Chondrocyte (in vitro differentiated cells): ENCODE measurements at regions not wholly inside any gene's neighbourhood (a gene's known extent, or its start where the extent isn't known, plus 50 kb on each side); places are given as distances from the start of the nearest gene placed in this dataset.

ENCODE experiments used
- DNase-seq: peaks from one replicate; pipeline ENCODE4 v3.0.0; 2021; ENCODE audit warnings: mixed read lengths, low spot score
- H3K27ac Mint-ChIP-seq: one replicate; pipeline ENCODE4 v1.8.0; 2021; ENCODE audit warnings: mild to moderate bottlenecking, moderate library complexity, mixed read lengths; ENCODE audit not compliant: unreplicated experiment
- H3K27me3 Mint-ChIP-seq: 2 replicates; pipeline ENCODE4 v1.8.0; 2021; ENCODE audit warnings: low read depth, mixed read lengths
- H3K36me3 Mint-ChIP-seq: 2 replicates; pipeline ENCODE4 v1.8.0; 2021; ENCODE audit warnings: low read depth, mixed read lengths
- H3K4me1 Mint-ChIP-seq: 2 replicates; pipeline ENCODE4 v1.8.0; 2021; ENCODE audit warnings: low read depth, mild to moderate bottlenecking, mixed read lengths
- H3K4me3 Mint-ChIP-seq: one replicate; pipeline ENCODE4 v1.8.0; 2021; ENCODE audit warnings: mild to moderate bottlenecking, moderate library complexity, mixed read lengths; ENCODE audit not compliant: unreplicated experiment
- H3K9me3 Mint-ChIP-seq: 2 replicates; pipeline ENCODE4 v1.8.0; 2021; ENCODE audit warnings: low read depth, mixed read lengths
- CTCF ChIP-seq: fragments of 200-600 bp; sonication (generic); IDR thresholded peaks from 2 replicates; pipeline ENCODE4 v1.5.0; 2021; ENCODE audit warnings: antibody characterized with exemption, mild to moderate bottlenecking, moderate library complexity

GRCh38 chr18:78736015-78736690 lies 243.5 kb upstream of the SALL3 start:
- no peak for DNase-seq

GRCh38 chr18:78737006-78737915 lies 242.4 kb upstream of the SALL3 start:
- no peak for TF ChIP-seq CTCF
- H3K36me3 Mint-ChIP-seq = no peaks in the 10 kb centered on the region
- no peak for DNase-seq
- H3K4me3 Mint-ChIP-seq = no peak overlapping the region
- no peaks in the 10 kb centered on the region for H3K9me3 Mint-ChIP-seq
- H3K4me1 Mint-ChIP-seq = no peaks in the 10 kb centered on the region
- no peak overlapping the region for H3K27ac Mint-ChIP-seq
- H3K27me3 Mint-ChIP-seq = peaks cover 5% of the 10 kb centered on the region

More at GRCh38 chr18:78736015-78736690, 243.5 kb upstream of the SALL3 start:
- Mint-ChIP-seq H3K9me3 (no peaks in the 10 kb centered on the region), H3K27me3 (peaks cover 3% of the 10 kb centered on the region), H3K36me3 (no peaks in the 10 kb centered on the region), H3K27ac (no peak overlapping the region), H3K4me3 (no peak overlapping the region), H3K4me1 (no peaks in the 10 kb centered on the region)
- TF ChIP-seq CTCF = no peak

- Mint-ChIP-seq H3K27ac (no peak overlapping the region), H3K9me3 (no peaks in the 10 kb centered on the region), H3K27me3 (peaks cover 5% of the 10 kb centered on the region), H3K4me1 (no peaks in the 10 kb centered on the region), H3K36me3 (no peaks in the 10 kb centered on the region), H3K4me3 (no peak overlapping the region)
- no peak for TF ChIP-seq CTCF
- no peak for DNase-seq
Observed at GRCh38 chr18:78738076-78738690, 241.4 kb upstream of the SALL3 start.

GRCh38 chr18:78739115-78739514 lies 240.5 kb upstream of the SALL3 start:
- no peak for DNase-seq
- TF ChIP-seq CTCF = no peak
- H3K27ac Mint-ChIP-seq = no peak overlapping the region
- H3K9me3 Mint-ChIP-seq = no peaks in the 10 kb centered on the region
- peaks cover 5% of the 10 kb centered on the region for H3K27me3 Mint-ChIP-seq
- H3K4me3 Mint-ChIP-seq = no peak overlapping the region
- no peaks in the 10 kb centered on the region for H3K36me3 Mint-ChIP-seq
- H3K4me1 Mint-ChIP-seq = no peaks in the 10 kb centered on the region
